Activated T-cell treated with anti-CD3 and anti-CD28 coated beads for 48 hours (primary cell): ENCODE measurements at regions not wholly inside any gene's neighbourhood (a gene's known extent, or its start where the extent isn't known, plus 50 kb on each side); places are given as distances from the start of the nearest gene placed in this dataset.

Experiments used
- DNase-seq: peaks from one replicate; pipeline ENCODE4 v3.0.0-alpha.2; 2020; ENCODE audit warnings: low read depth

GRCh38 chr6:40268166-40268565, 319.0 kb downstream of the LRFN2 start:
- DNase-seq: no peak

DNA sequence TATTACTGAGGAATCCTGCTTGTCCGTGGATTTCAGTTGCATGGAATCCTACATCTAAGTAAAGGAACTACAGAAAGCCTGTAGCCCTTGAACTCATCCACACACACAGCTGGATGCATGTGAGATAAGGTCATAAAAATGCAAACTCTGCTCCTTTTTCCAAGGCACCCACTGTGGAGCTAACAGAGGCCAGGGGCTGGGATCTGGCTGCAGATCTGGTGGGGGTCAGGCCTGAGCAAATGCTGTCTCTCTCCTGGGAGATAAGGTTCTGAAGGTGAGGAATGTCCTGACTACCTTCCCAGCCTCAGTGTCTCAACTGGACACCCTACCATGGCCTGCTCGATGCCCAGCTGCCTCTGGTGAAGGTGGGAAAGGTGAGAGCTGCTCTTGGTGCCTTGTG, 321.5 kb downstream of the LRFN2 start:
- no peak for DNase-seq

- no peak for DNase-seq
Observed at GRCh38 chr6:40263970-40264369, 323.2 kb downstream of the LRFN2 start.

GRCh38 chr6:40262363-40262762, 324.8 kb downstream of the LRFN2 start:
- no peak for DNase-seq

- DNase-seq: no peak
Observed at GRCh38 chr6:40258531-40258930, 324.3 kb upstream of the MOCS1 start.

- no peak for DNase-seq
Observed at GRCh38 chr6:40256831-40257230, 322.6 kb upstream of the MOCS1 start.

GRCh38 chr6:40256224-40256623, 322.0 kb upstream of the MOCS1 start:
- no peak for DNase-seq

DNA sequence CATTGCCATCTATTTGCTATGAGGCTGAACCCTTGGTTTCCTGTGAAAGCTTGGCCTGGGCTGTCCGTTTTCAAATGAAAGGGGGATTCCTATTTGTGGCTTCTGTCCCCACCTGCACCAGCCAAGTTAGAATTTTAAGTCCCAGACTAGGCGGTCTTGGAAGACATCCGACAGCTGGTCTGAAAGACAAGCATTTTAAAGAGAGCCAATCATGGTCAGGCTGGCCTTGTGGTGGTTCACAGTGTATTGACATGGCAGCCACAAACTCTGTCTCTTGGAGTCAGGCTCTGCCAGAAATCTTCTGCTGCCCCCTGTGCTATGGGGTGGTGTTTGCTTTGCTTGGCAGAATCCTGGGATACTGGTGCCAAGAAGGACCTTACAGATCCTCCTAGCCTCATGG, 319.2 kb upstream of the MOCS1 start:
- DNase-seq: no peak

GRCh38 chr6:40252531-40253258, 318.4 kb upstream of the MOCS1 start:
- DNase-seq: no peak

GRCh38 chr6:40251637-40252300, 317.5 kb upstream of the MOCS1 start:
- DNase-seq: no peak

GRCh38 chr6:40249935-40250334, 315.7 kb upstream of the MOCS1 start:
- DNase-seq: no peak

GRCh38 chr6:40247516-40248115, 313.4 kb upstream of the MOCS1 start:
- no peak for DNase-seq

- no peak for DNase-seq
Observed at GRCh38 chr6:40244699-40245098, 310.4 kb upstream of the MOCS1 start.

- no peak for DNase-seq
Observed at GRCh38 chr6:40232698-40233097, 298.4 kb upstream of the MOCS1 start.

DNA sequence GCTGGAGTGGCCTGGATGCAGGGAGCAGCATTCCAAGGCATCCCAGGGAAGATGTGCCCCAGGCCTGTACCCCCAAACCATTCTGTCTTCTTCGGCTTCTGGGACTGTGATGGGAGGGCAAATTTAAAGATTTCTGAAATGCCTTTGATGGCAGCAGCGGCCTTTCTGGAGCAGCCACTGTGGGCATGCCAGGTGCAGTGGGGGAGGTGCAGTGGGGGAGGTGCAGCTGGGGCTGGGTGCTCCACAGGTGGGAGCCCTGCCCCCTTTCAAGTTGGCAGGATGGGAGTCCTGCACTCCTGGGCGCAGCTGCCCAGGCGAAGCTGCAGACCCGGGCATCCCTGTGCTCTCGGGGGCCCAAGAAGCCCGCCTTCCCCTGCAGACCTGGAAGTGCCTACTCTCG, 293.5 kb upstream of the MOCS1 start:
- no peak for DNase-seq

DNA sequence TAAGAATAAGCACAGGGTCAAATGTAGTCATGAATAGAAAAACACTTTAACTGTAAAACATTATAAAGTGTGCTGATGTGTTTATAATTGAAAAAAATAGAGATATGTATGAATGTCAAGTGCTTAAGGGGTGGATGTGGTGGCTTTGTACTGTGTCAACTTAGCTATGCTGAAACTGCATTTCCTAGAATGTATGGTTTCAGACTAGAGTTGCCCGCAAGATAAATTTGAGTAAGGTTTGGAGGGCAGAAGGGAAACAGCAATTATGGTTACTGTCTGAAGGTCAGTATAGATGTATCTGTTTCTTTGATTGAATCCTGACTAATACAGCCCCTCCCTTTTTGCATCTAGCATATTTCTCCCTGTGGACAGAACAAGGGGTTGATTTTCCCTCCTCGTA, 288.1 kb upstream of the MOCS1 start:
- no peak for DNase-seq

DNA sequence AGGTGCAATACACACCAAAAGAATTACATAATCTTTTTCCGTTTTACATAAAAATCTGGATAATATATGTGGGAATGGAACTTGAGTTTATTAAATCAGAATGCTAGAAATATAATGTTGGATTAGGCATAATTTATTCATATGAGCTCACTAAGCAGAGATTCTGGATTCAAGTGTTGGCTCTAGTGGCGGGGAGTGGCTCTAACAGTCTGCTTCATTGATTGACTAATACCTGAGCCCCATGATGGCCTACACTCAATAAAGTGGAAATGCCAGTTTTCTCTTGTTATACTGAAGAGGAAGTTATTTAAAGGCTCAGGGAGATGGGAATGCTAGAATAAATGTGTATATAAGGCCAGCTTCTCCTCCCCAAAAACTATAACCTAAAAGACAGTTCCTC, 285.5 kb upstream of the MOCS1 start:
- DNase-seq: no peak

- DNase-seq: no peak
Observed at GRCh38 chr6:40210628-40211056, 276.4 kb upstream of the MOCS1 start.

DNA sequence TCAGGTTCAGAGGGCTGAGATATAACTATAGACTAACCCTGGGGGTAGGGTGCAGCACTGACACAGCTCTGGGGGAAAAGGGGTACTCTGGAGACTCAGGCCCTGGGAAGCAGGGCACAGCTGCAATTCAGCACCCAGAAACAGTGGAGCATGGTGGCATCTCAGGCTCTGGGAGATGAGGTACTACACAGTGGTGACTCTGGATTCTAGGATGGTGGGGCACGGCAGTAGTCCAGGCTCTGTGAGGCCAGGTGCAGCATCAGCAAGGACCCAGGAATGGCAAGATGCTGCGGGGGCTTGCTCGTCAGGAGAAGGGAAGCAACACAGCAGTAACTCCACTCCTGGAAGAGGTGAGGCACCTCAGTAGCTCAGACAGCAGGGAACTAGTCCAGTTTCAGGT, 271.5 kb upstream of the MOCS1 start:
- DNase-seq: no peak

DNA sequence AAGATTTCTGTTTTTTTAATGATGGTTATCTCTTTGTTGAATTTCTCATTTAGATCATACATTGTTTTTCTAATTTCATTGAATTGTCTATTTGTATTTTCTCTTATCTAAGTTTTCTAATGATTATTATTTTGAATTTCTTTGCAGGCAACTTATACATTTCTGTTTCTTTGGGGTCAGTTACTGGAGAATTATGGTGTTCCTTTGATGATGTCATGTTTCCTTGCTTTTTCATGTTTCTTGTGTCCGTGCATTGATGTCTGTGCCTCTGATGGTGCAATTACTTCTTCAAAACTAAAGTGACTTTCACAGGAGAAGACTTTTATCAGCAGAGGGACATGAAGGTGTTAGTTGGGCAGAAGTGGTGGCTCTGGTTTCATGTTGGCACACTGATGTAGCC, 270.7 kb upstream of the MOCS1 start:
- DNase-seq: no peak

DNA sequence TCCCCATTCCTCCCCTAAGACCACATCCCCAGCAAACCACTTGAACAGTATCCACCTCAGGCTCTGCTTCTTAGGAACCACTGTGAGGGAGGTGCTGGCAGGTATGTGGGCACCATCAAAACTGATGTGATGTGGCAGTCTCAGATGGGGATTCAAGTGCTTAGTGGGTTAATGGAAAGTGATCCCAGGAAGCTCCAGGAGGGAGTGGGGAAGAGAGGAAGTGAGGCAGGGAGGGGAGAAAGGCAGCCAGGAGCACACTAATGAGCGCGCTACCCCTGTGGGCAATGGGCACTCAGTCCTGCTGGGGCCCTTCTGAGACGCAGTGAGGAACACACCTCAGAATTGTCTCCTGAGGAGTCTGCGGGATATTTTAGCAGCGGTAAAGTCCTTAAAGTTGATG, 263.1 kb upstream of the MOCS1 start:
- DNase-seq: no peak

GRCh38 chr6:40196135-40196518, 261.9 kb upstream of the MOCS1 start:
- DNase-seq: no peak

DNA sequence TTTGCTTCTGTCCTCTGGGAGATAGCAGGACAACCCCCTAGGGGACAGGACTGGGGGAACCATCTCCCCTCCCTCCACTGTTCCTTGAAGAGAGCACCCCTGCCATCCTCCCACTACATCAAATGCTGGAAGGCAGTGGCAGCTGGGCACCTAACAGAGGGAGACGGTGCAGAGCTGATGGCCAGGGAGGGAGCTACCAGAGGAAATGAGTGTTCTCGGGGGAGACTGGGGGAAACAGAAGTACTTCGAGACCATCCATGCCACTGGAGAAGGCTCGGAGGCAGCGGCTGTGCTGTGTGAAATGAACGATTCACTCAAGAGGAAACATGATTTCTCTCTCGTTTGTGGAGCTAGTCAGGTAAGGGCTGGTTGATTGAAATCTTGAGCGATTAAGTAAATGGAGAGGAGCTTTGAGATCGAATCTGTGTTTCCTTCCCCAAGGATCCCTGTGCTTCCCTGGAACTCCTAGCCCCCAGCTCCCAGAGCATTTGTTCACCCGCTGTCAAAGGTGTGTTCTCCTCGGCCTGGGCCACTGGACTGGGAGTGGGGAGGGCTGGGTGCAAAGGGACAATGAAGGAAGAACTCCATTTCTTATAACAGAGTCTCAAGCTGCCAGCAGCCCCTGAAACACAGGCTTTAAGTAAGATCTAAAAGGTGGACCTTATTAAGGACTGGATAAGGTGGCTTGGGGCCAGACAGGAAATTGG, 261.3 kb upstream of the MOCS1 start:
- no peak for DNase-seq
